Cardiac muscle cell (in vitro differentiated cells and primary cell): ENCODE measurements at regions not wholly inside any gene's neighbourhood (a gene's known extent, or its start where the extent isn't known, plus 50 kb on each side); places are given as distances from the start of the nearest gene placed in this dataset.

Source experiments
- DNase-seq, 2 donors: peaks; one replicate each; pipeline versions ENCODE4 v3.0.0 to v3.0.0-alpha.2; 2010 to 2017; ENCODE audit warnings: low read depth in 1 of 2, low spot score in 1 of 2
- H3K27ac ChIP-seq: fragments of 200-600 bp; sonication (generic); 2 replicates; pipeline ENCODE4 v1.5.1; 2016
- H3K27me3 ChIP-seq: fragments of 200-600 bp; sonication (generic); 2 replicates; pipeline ENCODE4 v1.6.0; 2016; ENCODE audit warnings: control low read depth
- H3K36me3 ChIP-seq: fragments of 200-600 bp; sonication (generic); 2 replicates; pipeline ENCODE4 v1.5.1; 2016; ENCODE audit warnings: control low read depth
- H3K4me1 ChIP-seq: fragments of 200-600 bp; sonication (generic); 2 replicates; pipeline ENCODE4 v1.8.1; 2017; ENCODE audit warnings: low read depth, mild to moderate bottlenecking, mixed run types
- H3K4me3 ChIP-seq: fragments of 200-600 bp; sonication (generic); 2 replicates; pipeline ENCODE4 v1.5.1; 2016; ENCODE audit warnings: mild to moderate bottlenecking
- H3K9me3 ChIP-seq: fragments of 200-600 bp; sonication (generic); 2 replicates; pipeline ENCODE4 v1.5.1; 2017; ENCODE audit warnings: low read depth, mild to moderate bottlenecking, control low read depth
- TF ChIP-seq, protein P1 (sequence below): IDR thresholded peaks from 2 replicates; pipeline ENCODE4 v1.5.1; 2012; ENCODE audit warnings: low read depth, mild to moderate bottlenecking, low read length

DNA sequence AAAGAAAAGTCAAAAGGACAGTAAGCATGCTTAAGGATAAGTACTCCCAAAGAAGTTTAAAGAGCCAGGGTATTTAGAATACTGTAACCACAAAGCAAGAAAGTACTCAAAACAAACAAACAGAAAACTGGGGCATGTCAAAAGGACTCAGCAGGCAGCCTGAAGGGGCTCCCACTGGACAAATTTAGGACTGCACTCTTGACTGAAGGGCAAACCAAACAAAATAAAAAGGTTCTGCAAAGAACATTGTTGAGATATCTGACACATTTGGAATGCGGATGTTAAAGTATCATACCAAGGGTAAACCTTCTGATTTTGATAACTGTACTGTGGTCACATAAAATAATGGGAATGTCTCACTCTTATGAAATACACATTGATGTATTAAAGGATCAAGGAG lies 157.4 kb downstream of the TNFSF13B start:
- Histone ChIP-seq H3K4me1 (peaks cover 14% of the 10 kb centered on the region), H3K27me3 (no peaks in the 10 kb centered on the region), H3K27ac (no peak overlapping the region), H3K36me3 (no peaks in the 10 kb centered on the region), H3K4me3 (no peak overlapping the region), H3K9me3 (no peaks in the 10 kb centered on the region)
- TF ChIP-seq, protein P1, sequence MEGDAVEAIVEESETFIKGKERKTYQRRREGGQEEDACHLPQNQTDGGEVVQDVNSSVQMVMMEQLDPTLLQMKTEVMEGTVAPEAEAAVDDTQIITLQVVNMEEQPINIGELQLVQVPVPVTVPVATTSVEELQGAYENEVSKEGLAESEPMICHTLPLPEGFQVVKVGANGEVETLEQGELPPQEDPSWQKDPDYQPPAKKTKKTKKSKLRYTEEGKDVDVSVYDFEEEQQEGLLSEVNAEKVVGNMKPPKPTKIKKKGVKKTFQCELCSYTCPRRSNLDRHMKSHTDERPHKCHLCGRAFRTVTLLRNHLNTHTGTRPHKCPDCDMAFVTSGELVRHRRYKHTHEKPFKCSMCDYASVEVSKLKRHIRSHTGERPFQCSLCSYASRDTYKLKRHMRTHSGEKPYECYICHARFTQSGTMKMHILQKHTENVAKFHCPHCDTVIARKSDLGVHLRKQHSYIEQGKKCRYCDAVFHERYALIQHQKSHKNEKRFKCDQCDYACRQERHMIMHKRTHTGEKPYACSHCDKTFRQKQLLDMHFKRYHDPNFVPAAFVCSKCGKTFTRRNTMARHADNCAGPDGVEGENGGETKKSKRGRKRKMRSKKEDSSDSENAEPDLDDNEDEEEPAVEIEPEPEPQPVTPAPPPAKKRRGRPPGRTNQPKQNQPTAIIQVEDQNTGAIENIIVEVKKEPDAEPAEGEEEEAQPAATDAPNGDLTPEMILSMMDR, result no peak
- DNase-seq, result no peak

DNA sequence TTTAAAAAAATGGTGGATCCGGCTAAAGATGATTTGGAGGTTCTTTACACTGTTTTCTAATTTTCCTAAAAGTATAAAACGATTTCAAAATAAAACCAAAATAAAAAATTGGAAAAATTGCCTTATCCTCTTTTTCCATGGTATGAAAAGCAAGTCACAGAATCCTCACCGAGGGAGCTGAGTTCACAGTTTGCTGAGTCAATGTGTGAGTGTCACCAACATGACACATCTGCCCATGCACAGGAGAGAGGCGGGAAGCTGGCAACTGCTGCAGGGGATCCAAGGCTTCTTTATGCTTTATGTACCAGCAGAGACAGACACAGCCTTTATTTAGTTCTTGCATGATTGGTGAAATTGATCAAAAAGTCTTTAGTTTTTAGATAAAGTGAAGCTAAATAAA lies 157.8 kb downstream of the TNFSF13B start:
- DNase-seq, result no peak
- Histone ChIP-seq H3K9me3 (no peaks in the 10 kb centered on the region), H3K4me1 (peaks cover 14% of the 10 kb centered on the region), H3K27me3 (no peaks in the 10 kb centered on the region), H3K36me3 (no peaks in the 10 kb centered on the region), H3K4me3 (no peak overlapping the region), H3K27ac (no peak overlapping the region)
- TF ChIP-seq, protein P1, result no peak

DNA sequence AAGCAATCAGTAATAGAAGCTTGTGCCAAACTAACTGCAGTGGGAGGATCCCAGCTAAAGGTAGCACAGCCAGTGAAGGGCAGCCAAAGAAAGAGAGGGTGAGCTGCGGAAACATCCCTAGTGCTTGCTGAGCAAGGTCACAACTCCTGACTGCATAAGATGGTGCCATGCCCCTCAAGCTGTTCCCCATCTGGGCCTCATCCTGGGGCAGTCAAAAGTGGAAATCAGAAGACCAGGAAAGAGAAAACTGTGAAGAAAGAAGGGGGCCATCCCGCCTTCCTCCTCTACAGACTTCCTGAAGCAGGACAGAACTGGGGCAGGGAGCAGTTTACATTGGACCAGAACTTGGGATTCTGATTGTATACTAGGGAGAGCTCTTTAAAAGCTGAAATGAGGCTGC lies 159.2 kb downstream of the TNFSF13B start:
- no peak overlapping the region for H3K4me3 ChIP-seq
- no peak for DNase-seq
- TF ChIP-seq, protein P1, result no peak
- no peaks in the 10 kb centered on the region for H3K9me3 ChIP-seq
- H3K27me3 ChIP-seq, result no peaks in the 10 kb centered on the region
- peaks cover 14% of the 10 kb centered on the region for H3K4me1 ChIP-seq
- H3K36me3 ChIP-seq, result no peaks in the 10 kb centered on the region
- no peak overlapping the region for H3K27ac ChIP-seq

DNA sequence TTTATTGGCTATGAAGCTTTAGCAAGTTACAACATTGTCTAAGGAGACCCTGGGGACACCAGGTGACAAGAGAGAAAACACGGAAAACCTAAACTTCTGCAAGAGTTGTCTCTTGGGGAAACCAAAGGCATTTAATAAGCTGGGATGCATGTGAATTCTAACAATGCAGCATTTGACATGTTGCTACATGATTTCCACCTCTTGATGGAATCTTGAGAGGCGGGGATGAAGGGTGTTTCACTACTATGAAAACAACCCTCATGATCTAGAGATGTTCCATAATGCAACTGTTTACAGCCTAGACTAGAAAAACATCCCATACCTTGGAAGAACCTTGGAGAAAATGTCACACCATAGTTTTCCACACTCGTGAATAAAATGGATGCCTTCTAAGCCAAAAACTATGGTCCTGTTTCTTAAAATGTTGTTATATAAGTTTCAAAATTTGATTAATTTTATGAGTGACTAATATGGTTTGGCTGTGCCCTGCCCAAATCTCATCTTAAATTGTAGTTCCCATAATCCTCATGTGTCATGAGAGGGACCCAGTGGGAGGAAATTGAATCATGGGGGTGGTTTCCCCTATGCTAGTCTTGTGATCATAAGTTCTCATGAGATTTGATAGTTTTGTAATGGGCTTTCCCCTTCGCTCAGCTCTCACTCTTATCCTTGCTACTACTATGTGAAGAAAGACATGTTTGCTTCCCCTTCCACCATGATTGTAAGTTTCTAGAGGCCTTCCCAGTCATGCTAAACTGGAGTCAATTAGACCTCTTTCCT lies 164.6 kb downstream of the TNFSF13B start:
- H3K36me3 ChIP-seq, result no peaks in the 10 kb centered on the region

DNA sequence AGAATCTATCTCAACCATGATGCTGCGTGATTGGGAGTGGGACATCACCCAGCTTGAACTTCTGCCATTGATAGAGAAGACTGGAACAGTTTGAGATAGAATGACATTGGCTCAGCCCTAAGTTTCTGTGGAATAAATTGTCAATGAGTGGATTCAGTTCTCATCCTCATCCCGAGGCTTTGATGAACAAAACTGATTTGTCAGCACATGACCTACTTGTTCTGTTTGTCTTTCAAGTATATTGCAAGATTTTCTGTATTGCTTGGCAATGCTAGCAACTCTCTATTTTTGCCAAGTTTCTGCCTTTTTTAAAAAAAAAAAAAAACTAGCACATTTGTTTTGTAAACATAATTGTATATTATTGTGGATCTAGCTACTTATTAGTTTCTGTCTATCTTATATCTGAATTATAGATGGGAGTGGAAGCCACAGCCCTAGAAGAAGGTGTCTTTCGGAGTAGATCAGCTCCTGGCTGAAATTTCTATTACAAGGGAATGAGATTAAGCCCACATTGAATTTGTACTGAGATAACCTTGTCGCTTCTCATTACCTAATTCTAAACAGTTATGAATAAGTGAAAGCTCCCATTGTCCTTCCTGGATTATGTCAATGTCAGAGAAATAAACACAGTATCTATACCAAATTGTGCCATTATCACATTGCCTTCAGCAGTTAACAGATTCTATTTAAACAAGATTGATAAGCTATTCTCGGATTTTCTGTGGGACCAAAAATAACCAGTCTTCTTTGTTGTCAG lies 166.1 kb downstream of the TNFSF13B start:
- no peaks in the 10 kb centered on the region for H3K9me3 ChIP-seq
- H3K27ac ChIP-seq, result no peak overlapping the region
- H3K4me1 ChIP-seq, result no peaks in the 10 kb centered on the region
- H3K4me3 ChIP-seq, result no peak overlapping the region
- no peak for DNase-seq
- no peaks in the 10 kb centered on the region for H3K27me3 ChIP-seq
- TF ChIP-seq, protein P1, result no peak
- no peaks in the 10 kb centered on the region for H3K36me3 ChIP-seq

More for the DNA sequence above, 164.6 kb downstream of the TNFSF13B start:
- no peak overlapping the region for H3K4me3 ChIP-seq
- TF ChIP-seq, protein P1, result no peak
- no peak for DNase-seq
- no peaks in the 10 kb centered on the region for H3K4me1 ChIP-seq
- H3K27me3 ChIP-seq, result no peaks in the 10 kb centered on the region
- H3K27ac ChIP-seq, result no peak overlapping the region
- H3K9me3 ChIP-seq, result no peaks in the 10 kb centered on the region
